ENCODE measurements at regions not wholly inside any gene's neighbourhood (a gene's known extent, or its start where the extent isn't known, plus 50 kb on each side); places are given as distances from the start of the nearest gene placed in this dataset.

GRCh38 chr4:126344472-126344871 lies 1029.7 kb downstream of the FAT4 start:
- TF ChIP-seq CTCF (CRISPR knock-in tag; IDR thresholded peaks at IDR 0.05) (no peak), ZNF317 (CRISPR knock-in tag; IDR thresholded peaks at IDR 0.05) (no peak), IKZF4 (CRISPR knock-in tag; IDR thresholded peaks at IDR 0.05; ENCODE audit: borderline replicate concordance, low read depth, not compliant biosample characterization) (no peak), TCF12 (IDR thresholded peaks at IDR 0.05) (no peak), TCF12 (CRISPR knock-in tag; IDR thresholded peaks at IDR 0.05) (no peak), SP1 (IDR thresholded peaks at IDR 0.05) (no peak), SP1 (CRISPR knock-in tag; IDR thresholded peaks at IDR 0.05) (no peak), FOXK2 (IDR thresholded peaks at IDR 0.05) (no peak), ZMAT3 (CRISPR knock-in tag; conservative IDR thresholded peaks at IDR 0.05) (no peak)
